H9 (cell line): ENCODE measurements at regions not wholly inside any gene's neighbourhood (a gene's known extent, or its start where the extent isn't known, plus 50 kb on each side); places are given as distances from the start of the nearest gene placed in this dataset.

ENCODE experiments used
- DNase-seq: peaks from one replicate; pipeline ENCODE4 v3.0.0-alpha.2; 2017
- H2AFZ ChIP-seq: one replicate; pipeline ENCODE4 v1.6.1; 2013; ENCODE audit warnings: mild to moderate bottlenecking, low read length, control low read depth, moderate library complexity
- H2AK5ac ChIP-seq: 2 replicates; pipeline ENCODE4 v1.6.1; 2013; ENCODE audit warnings: low read length, control low read depth, mixed read lengths; ENCODE audit not compliant: insufficient read length
- H2BK120ac ChIP-seq: one replicate; pipeline ENCODE4 v1.6.1; 2013; ENCODE audit warnings: low read depth, mild to moderate bottlenecking, low read length, control low read depth, inconsistent platforms; ENCODE audit not compliant: poor library complexity, severe bottlenecking
- H2BK12ac ChIP-seq: 2 replicates; pipeline ENCODE4 v1.6.1; 2013; ENCODE audit warnings: low read length, control low read depth, mixed read lengths, low read depth; ENCODE audit not compliant: insufficient read length
- H2BK15ac ChIP-seq: 2 replicates; pipeline ENCODE4 v1.6.1; 2013; ENCODE audit warnings: low read depth, low read length, control low read depth
- H2BK20ac ChIP-seq: one replicate; pipeline ENCODE4 v1.6.1; 2013; ENCODE audit warnings: low read depth, mild to moderate bottlenecking, low read length, control low read depth, inconsistent platforms; ENCODE audit not compliant: poor library complexity, severe bottlenecking
- H2BK5ac ChIP-seq: 2 replicates; pipeline ENCODE4 v1.6.1; 2013; ENCODE audit warnings: low read length, control low read depth, mixed read lengths; ENCODE audit not compliant: insufficient read length
- H3K14ac ChIP-seq: 2 replicates; pipeline ENCODE4 v1.6.1; 2013; ENCODE audit warnings: low read length, control low read depth; ENCODE audit not compliant: insufficient read depth
- H3K18ac ChIP-seq: 2 replicates; pipeline ENCODE4 v1.6.1; 2013; ENCODE audit warnings: low read depth, mild to moderate bottlenecking, mixed read lengths, low read length, control low read depth; ENCODE audit not compliant: insufficient read length
- H3K23ac ChIP-seq: 2 replicates; pipeline ENCODE4 v1.6.1; 2013; ENCODE audit warnings: low read length, control low read depth, mixed read lengths, low read depth; ENCODE audit not compliant: insufficient read length
- H3K23me2 ChIP-seq: 2 replicates; pipeline ENCODE4 v1.6.1; 2013; ENCODE audit warnings: low read depth, mild to moderate bottlenecking, mixed read lengths, low read length, control low read depth; ENCODE audit not compliant: insufficient read length, poor library complexity, severe bottlenecking
- H3K27ac ChIP-seq: 2 replicates; pipeline ENCODE4 v1.5.1; 2013; ENCODE audit warnings: low read length, control low read depth, mixed read lengths, low read depth; ENCODE audit not compliant: insufficient read length
- H3K27me3 ChIP-seq: 2 replicates; pipeline ENCODE4 v1.6.1; 2013; ENCODE audit warnings: low read length, control low read depth, inconsistent platforms; ENCODE audit not compliant: insufficient read depth
- H3K4ac ChIP-seq: 2 replicates; pipeline ENCODE4 v1.6.1; 2013; ENCODE audit warnings: low read depth, mild to moderate bottlenecking, control low read depth, inconsistent platforms, low read length, moderate library complexity
- H3K4me1 ChIP-seq: 2 replicates; pipeline ENCODE4 v1.6.1; 2013; ENCODE audit warnings: low read length, control low read depth, inconsistent platforms; ENCODE audit not compliant: insufficient read depth
- H3K4me2 ChIP-seq: 2 replicates; pipeline ENCODE4 v1.6.1; 2013; ENCODE audit warnings: low read length, control low read depth, mixed read lengths; ENCODE audit not compliant: insufficient read length, insufficient read depth
- H3K56ac ChIP-seq: 2 replicates; pipeline ENCODE4 v1.6.1; 2013; ENCODE audit warnings: low read depth, mild to moderate bottlenecking, mixed read lengths, low read length, control low read depth; ENCODE audit not compliant: insufficient read length
- H3K79me1 ChIP-seq: 2 replicates; pipeline ENCODE4 v1.6.1; 2013; ENCODE audit warnings: low read depth, mild to moderate bottlenecking, moderate library complexity, low read length, control low read depth, inconsistent platforms; ENCODE audit not compliant: insufficient read depth, poor library complexity, severe bottlenecking
- H3K79me2 ChIP-seq: 2 replicates; pipeline ENCODE4 v1.6.1; 2013; ENCODE audit warnings: low read length, control low read depth, inconsistent platforms; ENCODE audit not compliant: insufficient read depth
- H3K9ac ChIP-seq: 2 replicates; pipeline ENCODE4 v1.6.1; 2013; ENCODE audit warnings: low read length, control low read depth, mixed read lengths; ENCODE audit not compliant: insufficient read length; ENCODE audit errors: extremely low read depth
- H3K9me3 ChIP-seq: one replicate; pipeline ENCODE4 v1.6.1; 2013; ENCODE audit warnings: low read depth, low read length, inconsistent platforms; ENCODE audit not compliant: control insufficient read depth
- H3T11ph ChIP-seq: one replicate; pipeline ENCODE4 v1.6.1; 2013; ENCODE audit warnings: mild to moderate bottlenecking, low read length, control low read depth, inconsistent platforms
- H4K20me1 ChIP-seq: one replicate; pipeline ENCODE4 v1.6.1; 2013; ENCODE audit not compliant: control insufficient read depth, insufficient read length, insufficient read depth
- H4K5ac ChIP-seq: 2 replicates; pipeline ENCODE4 v1.6.1; 2013; ENCODE audit warnings: low read depth, mild to moderate bottlenecking, mixed read lengths, low read length, control low read depth; ENCODE audit not compliant: insufficient read length
- H4K8ac ChIP-seq: replicated peaks from 2 replicates; pipeline ENCODE4 v1.6.1; 2013; ENCODE audit warnings: low read length, control low read depth, mixed read lengths, low read depth; ENCODE audit not compliant: insufficient read length
- H4K91ac ChIP-seq: 2 replicates; pipeline ENCODE4 v1.6.1; 2013; ENCODE audit warnings: low read depth, mild to moderate bottlenecking, moderate library complexity, mixed read lengths, low read length, control low read depth; ENCODE audit not compliant: insufficient read length
- H3K27ac Mint-ChIP-seq, 3 experiments: 2 replicates in 2 of 3; 3 replicates in 1 of 3; pipeline ENCODE4 v1.8.0; 2020 to 2021; ENCODE audit warnings: mixed read lengths in 3 of 3, mild to moderate bottlenecking in 1 of 3, moderate library complexity in 1 of 3
- H3K27me3 Mint-ChIP-seq: 2 replicates; pipeline ENCODE4 v1.8.0; 2021; ENCODE audit warnings: low read depth, mild to moderate bottlenecking, moderate library complexity, mixed read lengths
- H3K36me3 Mint-ChIP-seq, 3 experiments: 2 replicates in 2 of 3; 3 replicates in 1 of 3; pipeline ENCODE4 v1.8.0; 2020 to 2021; ENCODE audit warnings: low read depth in 3 of 3, mixed read lengths in 3 of 3; ENCODE audit not compliant: insufficient read depth in 1 of 3
- H3K4me1 Mint-ChIP-seq, 2 experiments: 2 replicates each; pipeline ENCODE4 v1.8.0; 2020; ENCODE audit warnings: mixed read lengths in 2 of 2
- H3K4me3 Mint-ChIP-seq, 2 experiments: 2 replicates in 1 of 2; 3 replicates in 1 of 2; pipeline ENCODE4 v1.8.0; 2020 to 2021; ENCODE audit warnings: mild to moderate bottlenecking in 2 of 2, mixed read lengths in 2 of 2, moderate library complexity in 1 of 2
- H3K9me3 Mint-ChIP-seq, 2 experiments: 2 replicates in 1 of 2; 3 replicates in 1 of 2; pipeline ENCODE4 v1.8.0; 2020; ENCODE audit warnings: mild to moderate bottlenecking in 2 of 2, mixed read lengths in 2 of 2, moderate library complexity in 1 of 2
- CTCF ChIP-seq: fragments of 200-600 bp; sonication (generic); conservative IDR thresholded peaks from 3 replicates; pipeline ENCODE4 v1.8.0; 2021; ENCODE audit warnings: antibody characterized with exemption, mild to moderate bottlenecking

GRCh38 chr4:119781044-119781443, 152.4 kb upstream of the PDE5A start:
- no peak for DNase-seq
- Mint-ChIP-seq H3K27me3 (no peaks in the 10 kb centered on the region; the same call in none of the 2 replicates), H3K9me3 (peaks cover 24 to 27% of the 10 kb centered on the region in 2 experiments), H3K36me3 (peaks cover 15 to 29% (median 16%) of the 10 kb centered on the region in 3 experiments), H3K4me3 (no peak overlapping the region), H3K4me1 (peaks cover 3% of the 10 kb centered on the region in 2 experiments; a peak in 1 of 4 replicates), H3K27ac (no peak overlapping the region)
- Histone ChIP-seq H3K4me1 (no peaks in the 10 kb centered on the region), H2BK15ac (no peak overlapping the region), H2BK120ac (no peak overlapping the region), H4K5ac (no peak overlapping the region), H3K9ac (no peak overlapping the region), H2BK20ac (no peak overlapping the region), H2BK5ac (no peak overlapping the region), H3K56ac (no peak overlapping the region), H3K18ac (no peak overlapping the region), H3K23ac (no peak overlapping the region), H2AFZ (no peak overlapping the region), H2AK5ac (no peak overlapping the region), H3K79me2 (no peaks in the 10 kb centered on the region), H4K8ac (no peak overlapping the region), H3K79me1 (no peaks in the 10 kb centered on the region), H3T11ph (no peak overlapping the region), H3K27me3 (no peaks in the 10 kb centered on the region), H3K23me2 (no peaks in the 10 kb centered on the region), H2BK12ac (no peak overlapping the region), H3K14ac (no peak overlapping the region), H3K27ac (no peak overlapping the region), H3K4ac (no peak overlapping the region), H3K9me3 (no peaks in the 10 kb centered on the region), H4K20me1 (no peaks in the 10 kb centered on the region), H3K4me2 (no peak overlapping the region), H4K91ac (no peak overlapping the region)
- TF ChIP-seq CTCF, result no peak
